ENCODE measurements at regions not wholly inside any gene's neighbourhood (a gene's known extent, or its start where the extent isn't known, plus 50 kb on each side); places are given as distances from the start of the nearest gene placed in this dataset.

DNA sequence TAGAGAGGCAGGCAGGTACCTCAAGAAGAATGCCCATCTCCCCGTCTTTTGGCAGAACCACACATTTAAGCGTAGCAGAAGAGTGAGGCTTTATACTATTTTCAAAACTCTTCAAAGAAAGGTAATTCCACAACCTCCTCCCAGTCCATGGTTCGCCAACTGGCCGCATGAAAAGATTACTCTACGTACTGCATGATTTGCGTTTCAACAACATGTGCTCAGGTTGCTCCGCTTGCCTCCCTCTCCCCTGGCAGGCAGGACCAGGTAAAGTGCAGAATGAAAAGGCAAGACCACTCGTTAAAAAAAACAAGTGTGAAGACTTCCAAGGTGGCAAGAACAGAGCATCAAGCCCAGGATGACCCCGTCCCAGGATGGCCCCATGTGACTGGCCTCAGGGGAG lies 143.7 kb downstream of the SP3 start:
- no peak for DNase-seq (ENCODE audit: low read depth)

GRCh38 chr2:173822889-173823542 lies 142.2 kb downstream of the SP3 start:
- DNase-seq (ENCODE audit: low read depth), result no peak

DNA sequence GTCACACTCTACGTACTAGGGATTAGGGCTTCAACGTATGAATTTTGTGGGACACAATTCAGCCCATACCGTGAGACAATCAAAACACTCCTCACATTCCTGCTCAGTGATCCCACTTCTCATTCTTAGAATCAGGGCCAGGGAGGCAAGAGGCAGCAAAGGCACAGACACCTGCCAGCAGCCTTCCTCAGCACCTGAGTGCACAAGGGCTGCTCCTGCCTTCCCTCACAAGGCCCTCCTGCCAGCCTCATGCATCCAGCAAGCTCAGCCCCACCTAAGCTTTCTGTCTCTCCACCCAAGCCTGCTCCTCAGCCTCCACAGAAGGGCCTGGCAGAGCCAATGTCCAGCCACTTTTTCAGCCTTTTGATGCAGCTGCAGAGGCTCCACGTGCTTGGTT lies 141.6 kb downstream of the SP3 start:
- no peak for DNase-seq (ENCODE audit: low read depth)

DNA sequence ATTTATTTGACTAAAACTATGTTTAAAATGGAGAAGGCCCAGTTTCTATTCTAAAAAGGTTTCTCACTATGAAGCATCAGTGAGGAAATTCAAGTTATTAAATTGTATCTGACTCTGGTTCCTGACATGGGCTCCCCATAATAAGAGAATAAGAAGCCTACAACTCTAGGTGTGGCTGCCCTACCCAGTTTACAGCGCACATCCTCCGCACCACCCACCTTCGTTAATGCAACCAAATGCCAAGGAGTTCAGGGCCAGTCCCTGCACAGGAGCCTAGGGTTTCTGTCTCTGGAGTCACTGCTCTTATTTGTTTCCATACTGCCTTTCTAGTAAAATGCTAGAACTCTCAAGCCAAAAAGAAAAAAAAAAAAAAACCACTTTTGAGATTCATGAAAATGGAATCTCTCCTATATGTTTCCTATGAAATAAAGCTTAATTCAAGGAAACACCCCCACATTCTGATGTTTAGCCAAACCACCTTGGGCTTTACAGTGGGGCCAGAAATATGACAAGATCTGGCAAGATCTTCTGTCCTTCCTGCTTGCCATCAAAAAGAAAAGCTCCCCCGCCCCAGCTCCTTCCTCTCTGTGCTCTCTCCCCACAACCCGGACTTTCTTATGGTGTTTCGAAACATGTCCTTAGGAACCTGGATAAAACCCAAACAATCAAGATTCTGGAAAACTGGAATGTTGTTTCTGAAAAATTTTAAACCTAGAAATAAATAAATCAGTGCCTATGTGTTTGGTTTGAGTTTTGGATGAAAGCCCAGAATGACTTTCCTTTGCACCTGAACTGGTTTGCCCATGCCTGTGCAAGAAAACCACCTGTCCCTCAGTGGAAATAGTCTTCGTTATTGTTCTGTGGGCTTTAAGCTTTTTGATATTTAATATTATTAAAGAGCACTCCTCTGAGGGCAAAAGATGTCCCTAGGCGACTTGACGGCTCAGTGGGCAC lies 136.7 kb downstream of the SP3 start:
- DNase-seq (ENCODE audit: low read depth), result no peak

- no peak for DNase-seq (ENCODE audit: low read depth)
Measured at GRCh38 chr2:173829727-173830126, 135.4 kb downstream of the SP3 start.

GRCh38 chr2:173830170-173830569 lies 135.0 kb downstream of the SP3 start:
- DNase-seq (ENCODE audit: low read depth), result no peak

DNA sequence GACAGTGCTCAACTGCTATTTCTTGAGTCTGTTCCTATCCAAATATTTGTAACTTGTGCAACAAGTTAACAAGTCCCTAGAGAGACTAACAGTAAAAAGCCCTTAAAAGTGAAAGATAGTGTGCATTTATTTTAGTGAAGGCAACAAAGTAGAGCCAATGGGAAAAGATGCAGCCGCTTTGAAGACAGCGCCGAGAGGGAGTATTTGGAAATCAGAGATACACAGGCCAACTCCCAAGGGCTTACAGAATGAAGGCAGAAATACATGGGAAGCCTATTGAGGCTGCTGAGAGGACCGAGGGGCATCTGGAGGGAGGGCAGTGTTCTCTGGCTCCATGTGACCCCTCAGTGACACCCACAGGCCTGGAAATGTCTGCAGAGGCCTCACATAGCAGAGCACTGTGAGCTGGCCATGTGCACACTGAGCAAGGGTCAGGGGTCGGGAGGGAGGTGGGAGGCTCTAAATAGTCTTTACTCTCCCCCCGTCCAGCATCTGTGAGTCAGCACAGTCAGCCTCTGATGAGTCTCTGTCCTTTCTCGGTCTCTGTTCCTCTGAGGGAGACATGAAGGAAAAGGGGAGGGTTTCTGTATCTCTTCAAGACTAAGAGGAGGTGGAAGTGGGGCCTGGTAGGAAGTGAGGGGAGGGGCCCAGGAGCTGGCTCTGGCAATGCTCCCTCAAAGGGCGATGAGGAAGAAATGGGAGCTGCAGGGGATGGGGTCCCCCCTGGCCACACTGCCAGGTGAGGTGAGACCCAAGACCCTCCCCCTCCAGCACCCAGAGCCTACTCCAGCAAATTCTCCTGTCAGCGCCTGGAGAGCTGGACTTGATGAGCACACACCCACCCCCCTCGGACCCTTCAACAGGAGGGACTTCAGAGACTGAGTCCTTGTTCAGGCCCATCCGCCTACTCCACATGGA lies 133.6 kb downstream of the SP3 start:
- peak; percentile 48 for DNase-seq (ENCODE audit: low read depth)

DNA sequence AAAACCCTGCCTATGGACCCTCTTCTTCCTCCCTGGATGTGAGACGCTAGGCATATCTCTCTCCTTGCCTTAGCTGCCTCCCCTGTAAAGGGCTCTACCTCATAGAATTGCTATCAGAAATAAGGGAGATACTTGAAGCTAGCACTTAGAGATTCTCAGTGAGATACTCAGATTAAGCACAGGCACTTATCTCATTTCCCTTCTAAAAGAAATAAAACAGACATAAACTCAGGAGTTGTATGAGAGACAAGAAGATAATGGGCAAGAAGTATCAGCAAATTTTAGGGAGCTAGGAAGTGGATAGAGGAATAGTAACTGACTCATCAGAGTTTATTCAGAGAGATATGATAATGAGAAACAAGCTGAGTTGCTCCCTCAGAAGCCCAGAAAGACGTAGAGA lies 131.0 kb downstream of the SP3 start:
- DNase-seq (ENCODE audit: low read depth), result no peak

GRCh38 chr2:173835726-173836125 lies 129.4 kb downstream of the SP3 start:
- DNase-seq (ENCODE audit: low read depth), result no peak

DNA sequence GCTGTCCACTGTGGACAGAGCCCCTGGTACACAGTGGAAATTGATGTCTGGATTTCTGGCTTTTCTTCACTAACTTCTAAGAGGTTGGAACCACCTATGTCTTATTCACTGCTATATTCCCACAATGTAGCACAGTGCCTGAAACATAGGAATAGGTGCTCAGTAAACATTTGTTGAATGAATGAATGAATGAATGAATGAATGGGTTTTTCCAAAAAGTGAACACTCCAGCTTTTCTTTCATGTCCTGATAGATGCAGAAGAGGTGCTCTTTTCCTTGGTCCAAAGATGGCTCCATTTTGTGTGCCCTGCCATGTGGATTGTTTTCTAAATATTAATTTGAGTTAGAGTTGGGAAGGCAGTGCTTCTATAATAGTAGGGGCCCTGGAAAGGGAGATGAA lies 124.1 kb downstream of the SP3 start:
- no peak for DNase-seq (ENCODE audit: low read depth)

GRCh38 chr2:173843526-173843925 lies 121.6 kb downstream of the SP3 start:
- DNase-seq (ENCODE audit: low read depth), result no peak

GRCh38 chr2:173851141-173851641 lies 114.0 kb downstream of the SP3 start:
- DNase-seq (ENCODE audit: low read depth), result no peak

DNA sequence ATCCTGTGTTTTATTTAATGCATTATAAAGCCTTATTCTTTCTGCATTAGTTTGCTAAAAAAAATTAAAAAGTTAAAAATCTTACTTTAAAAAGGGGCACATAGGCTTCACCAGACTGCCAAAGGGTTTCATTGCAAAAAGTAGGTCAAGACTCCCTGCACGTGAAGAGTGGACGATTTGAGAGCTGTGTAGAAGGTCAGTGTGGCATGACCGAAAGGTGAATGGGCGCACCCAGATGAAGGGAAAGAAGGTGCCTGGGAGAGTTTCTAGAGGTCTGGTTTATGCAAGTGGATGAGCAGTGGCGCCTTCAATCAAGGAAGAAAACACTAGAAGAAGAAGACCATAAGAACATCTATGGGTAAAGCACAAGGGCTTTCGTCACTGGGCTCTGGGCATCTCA lies 111.0 kb downstream of the SP3 start:
- DNase-seq (ENCODE audit: low read depth), result no peak

DNA sequence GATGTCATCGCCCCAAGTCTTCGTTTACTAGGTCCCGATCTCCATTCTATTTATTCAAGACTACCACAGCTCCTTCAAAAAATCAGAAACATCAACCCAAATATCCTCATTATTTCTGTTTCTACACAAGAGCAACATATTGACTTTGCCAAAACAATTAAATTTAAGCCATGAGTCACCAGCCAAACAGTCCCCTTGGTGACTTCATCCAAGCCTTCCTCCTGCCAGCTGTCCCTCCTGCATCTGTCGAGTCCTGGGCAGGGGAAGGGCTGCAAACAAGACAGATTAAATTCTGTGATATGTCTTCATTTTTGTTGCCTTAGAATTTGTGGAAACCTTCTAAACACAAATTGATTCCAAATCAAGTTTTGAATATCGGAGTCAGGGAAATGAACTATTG lies 110.3 kb downstream of the SP3 start:
- peak; percentile 34 for DNase-seq (ENCODE audit: low read depth)

DNA sequence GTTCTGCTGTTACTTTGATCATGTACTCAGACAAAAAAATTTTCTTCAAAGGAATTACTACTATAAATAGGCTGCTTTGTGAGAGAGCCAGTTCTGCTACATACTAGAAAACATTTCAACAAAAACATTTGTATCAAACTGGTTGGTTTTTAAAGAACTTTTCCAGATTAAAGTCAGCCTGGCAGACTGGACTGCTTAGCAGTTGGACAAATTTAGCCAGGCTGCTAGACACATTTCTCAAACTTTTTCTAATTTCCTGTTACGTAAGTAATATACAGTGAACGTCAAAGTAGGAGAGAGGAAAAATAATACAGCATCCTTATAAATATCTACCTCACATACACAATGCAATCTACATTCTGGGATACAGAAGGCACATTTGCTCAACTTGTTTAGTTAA lies 109.5 kb downstream of the SP3 start:
- DNase-seq (ENCODE audit: low read depth), result no peak
